ENCODE measurements at regions not wholly inside any gene's neighbourhood (a gene's known extent, or its start where the extent isn't known, plus 50 kb on each side); places are given as distances from the start of the nearest gene placed in this dataset.
"Not testable (repeated sequence)": the region's sequence is repeated elsewhere in the genome, so short reads cannot be mapped to it uniquely, and the experiment has no call there.

- not testable (repeated sequence) for H3K14ac ChIP-seq (ENCODE audit: low read length); H3K4me2 ChIP-seq (ENCODE audit: low read length); H3K79me2 ChIP-seq (ENCODE audit: control insufficient read depth, insufficient read depth, low read length, poor library complexity); H3K18ac ChIP-seq (ENCODE audit: low read length); H3K36me3 ChIP-seq (ENCODE audit: control insufficient read depth in 1 of 2, insufficient read depth in 2 of 2, low read length in 2 of 2); H3K27ac ChIP-seq (ENCODE audit: low read depth, low read length); H4K12ac ChIP-seq (ENCODE audit: low read depth, low read length); H2BK120ac ChIP-seq (ENCODE audit: insufficient read depth, low read length, poor library complexity); H2BK5ac ChIP-seq (ENCODE audit: low read depth, low read length, poor library complexity); H3K27me3 ChIP-seq (ENCODE audit: insufficient read depth, low read length); H3K9ac ChIP-seq (ENCODE audit: low read length); H3K79me1 ChIP-seq (ENCODE audit: low read length); H3K4me1 ChIP-seq (ENCODE audit: control insufficient read depth in 1 of 2, insufficient read depth in 2 of 2, low read length in 2 of 2); H4K8ac ChIP-seq (ENCODE audit: low read depth, low read length); H2BK12ac ChIP-seq (ENCODE audit: low read length); H4K91ac ChIP-seq (ENCODE audit: low read depth, low read length); H2AFZ ChIP-seq (ENCODE audit: insufficient read depth, low read length, poor library complexity); H3K9me3 ChIP-seq (ENCODE audit: insufficient read depth, low read depth, low read length); H3K4ac ChIP-seq (ENCODE audit: low read depth, low read length); H2AK5ac ChIP-seq (ENCODE audit: low read length); H3K23ac ChIP-seq (ENCODE audit: low read length); H3K4me3 ChIP-seq (ENCODE audit: low read depth, low read length)
- peak in 1 of 2 donors; percentile 54 for DNase-seq
- no CpG with 5 or more reads among the region's 8 CpGs for WGBS (ENCODE audit: extremely low coverage, insufficient coverage, insufficient read length)
Observed at GRCh38 chr9:129443515-129444164, 177.3 kb downstream of the C9orf50 start.

- Histone ChIP-seq H3K4me1 (ENCODE audit: control insufficient read depth in 1 of 2, insufficient read depth in 2 of 2, low read length in 2 of 2) (peaks cover 6 to 12% of the 10 kb centered on the region in 2 experiments), H3K9me3 (ENCODE audit: insufficient read depth, low read depth, low read length) (peaks cover 7% of the 10 kb centered on the region)
- no CpG with 5 or more reads among the region's 13 CpGs for WGBS (ENCODE audit: extremely low coverage, insufficient coverage, insufficient read length)
Observed at GRCh38 chr9:129442803-129443511, 177.9 kb downstream of the C9orf50 start.

GRCh38 chr9:129441852-129442251 lies 179.0 kb downstream of the C9orf50 start:
- Histone ChIP-seq H3K27ac (ENCODE audit: low read depth, low read length) (no peak overlapping the region), H3K4me3 (ENCODE audit: low read depth, low read length) (no peak overlapping the region), H3K79me1 (ENCODE audit: low read length) (peaks cover 11% of the 10 kb centered on the region), H3K4me2 (ENCODE audit: low read length) (no peak overlapping the region), H3K18ac (ENCODE audit: low read length) (no peak overlapping the region), H2AFZ (ENCODE audit: insufficient read depth, low read length, poor library complexity) (no peak overlapping the region), H4K12ac (ENCODE audit: low read depth, low read length) (no peak overlapping the region), H4K8ac (ENCODE audit: low read depth, low read length) (no peak overlapping the region), H3K9me3 (ENCODE audit: insufficient read depth, low read depth, low read length) (peaks cover 10% of the 10 kb centered on the region), H3K27me3 (ENCODE audit: insufficient read depth, low read length) (peaks cover 24% of the 10 kb centered on the region), H3K4me1 (ENCODE audit: control insufficient read depth in 1 of 2, insufficient read depth in 2 of 2, low read length in 2 of 2) (peaks cover 13 to 18% of the 10 kb centered on the region in 2 experiments), H2BK5ac (ENCODE audit: low read depth, low read length, poor library complexity) (no peak overlapping the region), H3K79me2 (ENCODE audit: control insufficient read depth, insufficient read depth, low read length, poor library complexity) (no peaks in the 10 kb centered on the region), H3K14ac (ENCODE audit: low read length) (no peak overlapping the region), H4K91ac (ENCODE audit: low read depth, low read length) (no peak overlapping the region), H2AK5ac (ENCODE audit: low read length) (no peak overlapping the region), H3K23ac (ENCODE audit: low read length) (no peak overlapping the region), H2BK12ac (ENCODE audit: low read length) (no peak overlapping the region), H3K4ac (ENCODE audit: low read depth, low read length) (no peak overlapping the region), H3K9ac (ENCODE audit: low read length) (no peak overlapping the region), H2BK120ac (ENCODE audit: insufficient read depth, low read length, poor library complexity) (no peak overlapping the region), H3K36me3 (ENCODE audit: control insufficient read depth in 1 of 2, insufficient read depth in 2 of 2, low read length in 2 of 2) (no peaks in the 10 kb centered on the region)
- WGBS (ENCODE audit: extremely low coverage, insufficient coverage, insufficient read length), result no CpG with 5 or more reads among the region's 7 CpGs
- no peak for DNase-seq

More at GRCh38 chr9:129442803-129443511, 177.9 kb downstream of the C9orf50 start:
- peak in 1 of 2 donors; percentile 69 for DNase-seq
- H2BK5ac ChIP-seq (ENCODE audit: low read depth, low read length, poor library complexity), result no peak overlapping the region
- H2AFZ ChIP-seq (ENCODE audit: insufficient read depth, low read length, poor library complexity), result no peak overlapping the region
- H3K14ac ChIP-seq (ENCODE audit: low read length), result peak overlapping the region; percentile 68
- no peak overlapping the region for H3K4ac ChIP-seq (ENCODE audit: low read depth, low read length)
- H3K36me3 ChIP-seq (ENCODE audit: control insufficient read depth in 1 of 2, insufficient read depth in 2 of 2, low read length in 2 of 2), result no peaks in the 10 kb centered on the region
- peaks cover 6% of the 10 kb centered on the region for H3K79me1 ChIP-seq (ENCODE audit: low read length)
- no peak overlapping the region for H3K27ac ChIP-seq (ENCODE audit: low read depth, low read length)
- no peak overlapping the region for H3K4me2 ChIP-seq (ENCODE audit: low read length)
- H3K18ac ChIP-seq (ENCODE audit: low read length), result peak overlapping the region; percentile 18
- H2AK5ac ChIP-seq (ENCODE audit: low read length), result peak overlapping the region; percentile 15
- no peaks in the 10 kb centered on the region for H3K79me2 ChIP-seq (ENCODE audit: control insufficient read depth, insufficient read depth, low read length, poor library complexity)
- H2BK12ac ChIP-seq (ENCODE audit: low read length), result peak overlapping the region; percentile 39
- no peak overlapping the region for H4K8ac ChIP-seq (ENCODE audit: low read depth, low read length)
- H4K12ac ChIP-seq (ENCODE audit: low read depth, low read length), result no peak overlapping the region
- no peak overlapping the region for H3K9ac ChIP-seq (ENCODE audit: low read length)
- H3K27me3 ChIP-seq (ENCODE audit: insufficient read depth, low read length), result peaks cover 13% of the 10 kb centered on the region
- H2BK120ac ChIP-seq (ENCODE audit: insufficient read depth, low read length, poor library complexity), result no peak overlapping the region
- H3K4me3 ChIP-seq (ENCODE audit: low read depth, low read length), result no peak overlapping the region
- peak overlapping the region; percentile 41 for H4K91ac ChIP-seq (ENCODE audit: low read depth, low read length)
- no peak overlapping the region for H3K23ac ChIP-seq (ENCODE audit: low read length)

GRCh38 chr9:129440435-129441186 lies 180.3 kb downstream of the C9orf50 start:
- no CpG with 5 or more reads among the region's 12 CpGs for WGBS (ENCODE audit: extremely low coverage, insufficient coverage, insufficient read length)
- H4K91ac ChIP-seq (ENCODE audit: low read depth, low read length), result no peak overlapping the region
- H4K8ac ChIP-seq (ENCODE audit: low read depth, low read length), result no peak overlapping the region
- H3K36me3 ChIP-seq (ENCODE audit: control insufficient read depth in 1 of 2, insufficient read depth in 2 of 2, low read length in 2 of 2), result no peaks in the 10 kb centered on the region
- no peak overlapping the region for H3K23ac ChIP-seq (ENCODE audit: low read length)
- H2AK5ac ChIP-seq (ENCODE audit: low read length), result no peak overlapping the region
- peaks cover 33% of the 10 kb centered on the region for H3K27me3 ChIP-seq (ENCODE audit: insufficient read depth, low read length)
- H2AFZ ChIP-seq (ENCODE audit: insufficient read depth, low read length, poor library complexity), result no peak overlapping the region
- H3K14ac ChIP-seq (ENCODE audit: low read length), result no peak overlapping the region
- H2BK5ac ChIP-seq (ENCODE audit: low read depth, low read length, poor library complexity), result no peak overlapping the region
- H3K9ac ChIP-seq (ENCODE audit: low read length), result no peak overlapping the region
- peaks cover 11% of the 10 kb centered on the region for H3K79me1 ChIP-seq (ENCODE audit: low read length)
- no peak for DNase-seq
- H2BK120ac ChIP-seq (ENCODE audit: insufficient read depth, low read length, poor library complexity), result no peak overlapping the region
- H3K4me1 ChIP-seq (ENCODE audit: control insufficient read depth in 1 of 2, insufficient read depth in 2 of 2, low read length in 2 of 2), result peaks cover 15 to 20% of the 10 kb centered on the region in 2 experiments
- H3K4me2 ChIP-seq (ENCODE audit: low read length), result no peak overlapping the region
- no peaks in the 10 kb centered on the region for H3K79me2 ChIP-seq (ENCODE audit: control insufficient read depth, insufficient read depth, low read length, poor library complexity)
- no peak overlapping the region for H3K4ac ChIP-seq (ENCODE audit: low read depth, low read length)
- no peak overlapping the region for H3K18ac ChIP-seq (ENCODE audit: low read length)
- no peak overlapping the region for H2BK12ac ChIP-seq (ENCODE audit: low read length)
- no peak overlapping the region for H4K12ac ChIP-seq (ENCODE audit: low read depth, low read length)
- H3K4me3 ChIP-seq (ENCODE audit: low read depth, low read length), result no peak overlapping the region
- H3K9me3 ChIP-seq (ENCODE audit: insufficient read depth, low read depth, low read length), result peaks cover 9% of the 10 kb centered on the region
- H3K27ac ChIP-seq (ENCODE audit: low read depth, low read length), result no peak overlapping the region
